Kidney (tissue), 13 donors: ENCODE measurements at regions not wholly inside any gene's neighbourhood (a gene's known extent, or its start where the extent isn't known, plus 50 kb on each side); places are given as distances from the start of the nearest gene placed in this dataset.

ENCODE experiments used
- DNase-seq, 5 donors: peaks; one replicate each; pipeline ENCODE4 v3.0.0-alpha.2; 2013 to 2020
- FAIRE-seq: peaks from 2 replicates; lab custom pipeline; 2012; peaks lifted over from hg19 to GRCh38; lab: Jason Lieb, UNC
- H3K27ac ChIP-seq, 2 donors: one replicate each; pipeline ENCODE4 v1.7.0; 2013; ENCODE audit warnings: low read depth in 2 of 2, low read length in 2 of 2, inconsistent platforms in 1 of 2
- H3K27me3 ChIP-seq: one replicate; pipeline ENCODE4 v1.7.1; 2013; ENCODE audit warnings: low read length, inconsistent platforms; ENCODE audit not compliant: control insufficient read depth, insufficient read depth
- H3K36me3 ChIP-seq, 3 donors: one replicate each; pipeline versions ENCODE4 v1.7.0 to v1.7.1; 2013; ENCODE audit warnings: low read length in 3 of 3, control low read depth in 1 of 3, inconsistent platforms in 1 of 3; ENCODE audit not compliant: insufficient read depth in 3 of 3, control insufficient read depth in 2 of 3
- H3K4me1 ChIP-seq, 3 donors: one replicate each; pipeline versions ENCODE4 v1.7.0 to v1.7.1; 2013; ENCODE audit warnings: low read length in 3 of 3, inconsistent platforms in 1 of 3, low read depth in 1 of 3; ENCODE audit not compliant: control insufficient read depth in 2 of 3, insufficient read depth in 2 of 3
- H3K4me3 ChIP-seq, 3 donors: one replicate each; pipeline versions ENCODE4 v1.7.0 to v1.8.1; 2013; ENCODE audit warnings: low read length in 3 of 3, control low read depth in 1 of 3, inconsistent platforms in 1 of 3
- H3K9ac ChIP-seq, 3 donors: one replicate each; pipeline versions ENCODE4 v1.7.0 to v1.7.1; 2013; ENCODE audit warnings: low read length in 3 of 3, control low read depth in 1 of 3, inconsistent platforms in 1 of 3
- H3K9me3 ChIP-seq, 3 donors: one replicate each; pipeline versions ENCODE4 v1.7.0 to v1.7.1; 2013; ENCODE audit warnings: low read length in 3 of 3, control low read depth in 1 of 3, inconsistent platforms in 1 of 3; ENCODE audit not compliant: control insufficient read depth in 2 of 3, insufficient read depth in 1 of 3
- CTCF ChIP-seq: IDR thresholded peaks from 3 replicates; pipeline ENCODE4 v1.5.1; 2012; ENCODE audit warnings: mild to moderate bottlenecking, moderate library complexity, borderline replicate concordance; ENCODE audit not compliant: insufficient read depth; ENCODE audit errors: extremely low read depth
- intact Hi-C: fragments of 100-400 bp; cut with DNase I; formaldehyde crosslinking; loops from one replicate; pipeline ENCODE4 v1.11.1; 2022
- donor health status: control.
- donor health status: control.
- donor health status: control.
- donor health status: control.
- donor health status: control.
- donor health status: DM: yes; HTN: yes; CAD: no.
- donor health status: Normal renal cell carcinoma (clear cell type).

- intact Hi-C loops: no loop called here
- Histone ChIP-seq H3K9ac (no peak overlapping the region), H3K36me3 (no peaks in the 10 kb centered on the region), H3K4me1 (no peaks in the 10 kb centered on the region), H3K27me3 (no peaks in the 10 kb centered on the region), H3K27ac (no peak overlapping the region), H3K4me3 (no peak overlapping the region), H3K9me3 (no peaks in the 10 kb centered on the region)
- DNase-seq (no peak), FAIRE-seq (no peak)
- TF ChIP-seq CTCF: no peak
Measured at GRCh38 chr2:142670362-142670761, 207.1 kb upstream of the KYNU start.

- no peak overlapping the region for H3K27ac ChIP-seq
- TF ChIP-seq CTCF: no peak
- intact Hi-C loops: no loop called here
- FAIRE-seq: no peak
- no peaks in the 10 kb centered on the region for H3K27me3 ChIP-seq
- no peak for DNase-seq
- H3K4me3 ChIP-seq: no peak overlapping the region
- no peaks in the 10 kb centered on the region for H3K9me3 ChIP-seq
- no peaks in the 10 kb centered on the region for H3K36me3 ChIP-seq
- no peaks in the 10 kb centered on the region for H3K4me1 ChIP-seq
- no peak overlapping the region for H3K9ac ChIP-seq
Measured at GRCh38 chr2:142668420-142668819, 209.0 kb upstream of the KYNU start.

- intact Hi-C loops: no loop called here
- H3K27me3 ChIP-seq: no peaks in the 10 kb centered on the region
- DNase-seq (no peak), FAIRE-seq (no peak)
- H3K4me1 ChIP-seq: no peaks in the 10 kb centered on the region
- no peak for TF ChIP-seq CTCF
- no peak overlapping the region for H3K27ac ChIP-seq
- H3K4me3 ChIP-seq: no peak overlapping the region
- H3K36me3 ChIP-seq: no peaks in the 10 kb centered on the region
- no peaks in the 10 kb centered on the region for H3K9me3 ChIP-seq
- no peak overlapping the region for H3K9ac ChIP-seq
Measured at GRCh38 chr2:142665241-142665640, 212.2 kb upstream of the KYNU start.

- DNase-seq (no peak), FAIRE-seq (no peak)
- TF ChIP-seq CTCF: no peak
- Histone ChIP-seq H3K27me3 (no peaks in the 10 kb centered on the region), H3K36me3 (no peaks in the 10 kb centered on the region), H3K4me3 (no peak overlapping the region), H3K4me1 (no peaks in the 10 kb centered on the region), H3K9me3 (no peaks in the 10 kb centered on the region), H3K9ac (no peak overlapping the region), H3K27ac (no peak overlapping the region)
- intact Hi-C loops: no loop called here
Measured at GRCh38 chr2:142650601-142651000, 226.9 kb upstream of the KYNU start.
